ENCODE measurements at regions not wholly inside any gene's neighbourhood (a gene's known extent, or its start where the extent isn't known, plus 50 kb on each side); places are given as distances from the start of the nearest gene placed in this dataset.

DNA sequence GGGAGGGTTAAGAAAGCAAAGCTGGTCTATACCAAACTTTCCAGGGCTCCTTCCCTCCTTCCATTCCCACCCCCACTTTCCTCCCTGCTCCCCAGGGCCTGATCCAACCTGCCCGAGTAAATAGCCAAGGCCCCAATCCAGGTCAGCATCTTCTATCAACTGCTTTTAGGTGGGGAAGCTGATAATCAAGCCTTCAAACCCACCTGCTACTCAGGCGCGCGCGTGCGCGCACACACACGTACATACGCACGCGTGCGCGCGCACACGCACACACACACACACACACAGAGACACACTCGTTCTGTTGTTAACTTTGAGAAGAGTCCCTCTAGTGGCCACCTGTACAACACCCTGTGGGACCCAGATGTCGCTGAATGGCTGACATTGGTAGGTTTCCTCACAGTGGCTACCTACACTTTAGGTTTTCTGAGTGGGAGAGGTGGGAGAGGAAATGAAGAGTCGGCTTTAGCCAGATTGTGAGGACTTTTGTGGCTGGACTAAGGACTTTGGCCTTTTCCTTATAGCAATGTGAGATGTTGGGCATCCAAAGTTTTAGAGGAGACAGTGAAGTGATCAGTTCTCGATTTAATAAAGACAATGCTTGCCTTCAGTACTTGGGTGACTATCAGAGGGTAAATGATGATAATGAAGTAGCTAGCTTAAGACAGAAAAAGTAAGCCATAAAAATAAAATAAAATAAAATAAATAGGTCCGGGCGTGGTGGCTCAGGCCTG lies 179.9 kb upstream of the C2CD4B start:
- Histone ChIP-seq H3K4ac (ENCODE audit: low read length) (no peak overlapping the region), H3K9ac (ENCODE audit: low read depth, low read length, poor library complexity) (no peak overlapping the region), H3K27ac (replicated peaks; ENCODE audit: low read length) (no peak overlapping the region), H4K8ac (ENCODE audit: low read depth, low read length) (no peak overlapping the region), H3K4me3 (ENCODE audit: low read length in 2 of 2) (peak overlapping the region in 1 of 2 donors; percentile 13), H3K18ac (ENCODE audit: low read length) (no peak overlapping the region), H3K79me1 (ENCODE audit: low read depth, low read length) (no peaks in the 10 kb centered on the region), H2BK15ac (ENCODE audit: low read length) (no peak overlapping the region), H2BK12ac (ENCODE audit: low read length) (no peak overlapping the region), H2BK5ac (ENCODE audit: low read length) (no peak overlapping the region), H3K14ac (ENCODE audit: low read length) (no peak overlapping the region), H3K9me3 (replicated peaks in 1 of 2; ENCODE audit: control insufficient read depth in 2 of 2, insufficient read depth in 1 of 2, low read depth in 1 of 2, low read length in 2 of 2) (no peaks in the 10 kb centered on the region), H3K4me2 (ENCODE audit: insufficient read depth, low read length, poor library complexity, severe bottlenecking) (peak overlapping the region; percentile 46), H2AK5ac (ENCODE audit: low read depth, low read length) (no peak overlapping the region), H3K4me1 (ENCODE audit: control insufficient read depth in 2 of 2, insufficient read depth in 1 of 2, low read depth in 1 of 2, low read length in 2 of 2) (no peaks in the 10 kb centered on the region), H4K91ac (ENCODE audit: low read depth, low read length, poor library complexity) (no peak overlapping the region), H2BK120ac (ENCODE audit: low read depth, low read length) (no peak overlapping the region), H3K36me3 (replicated peaks in 1 of 2; ENCODE audit: control insufficient read depth in 2 of 2, insufficient read depth in 2 of 2, low read length in 2 of 2) (no peaks in the 10 kb centered on the region), H2AFZ (ENCODE audit: low read length) (peak overlapping the region; percentile 41), H3K23ac (ENCODE audit: low read depth, low read length, poor library complexity) (no peak overlapping the region), H3K27me3 (ENCODE audit: control insufficient read depth in 3 of 3, insufficient read depth in 3 of 3, low read depth in 1 of 3, low read length in 3 of 3) (peaks cover 0 to 7% (median 0%) of the 10 kb centered on the region in 3 experiments)
- no CpG with 5 or more reads among the region's 21 CpGs for WGBS, 2 donors (ENCODE audit: extremely low coverage in 2 of 2, insufficient read length in 2 of 2, insufficient replicate concordance in 1 of 2)
- DNase-seq (ENCODE audit: low spot score): peak; percentile 68

DNA sequence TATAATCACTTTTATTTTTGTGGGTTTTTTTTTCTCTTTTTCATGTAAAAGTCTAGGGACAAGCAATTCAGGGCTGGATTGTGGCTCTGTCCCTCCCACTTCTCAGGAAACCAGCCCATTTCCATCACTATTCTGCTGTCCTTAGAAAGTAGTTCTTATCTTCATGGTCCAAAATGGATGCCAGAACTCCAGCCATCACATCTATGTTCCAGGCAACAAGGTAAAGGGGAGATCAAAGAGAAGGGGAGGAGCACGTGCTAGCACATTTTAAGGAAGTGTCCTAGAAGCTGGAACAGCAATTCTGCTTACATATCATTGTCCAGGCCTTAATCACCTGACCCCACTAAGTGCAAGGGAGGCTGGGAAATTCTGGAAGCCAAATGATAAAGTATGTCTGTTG lies 181.1 kb upstream of the C2CD4B start:
- H2BK5ac ChIP-seq (ENCODE audit: low read length): no peak overlapping the region
- H3K9me3 ChIP-seq (replicated peaks in 1 of 2; ENCODE audit: control insufficient read depth in 2 of 2, insufficient read depth in 1 of 2, low read depth in 1 of 2, low read length in 2 of 2): no peaks in the 10 kb centered on the region
- no peaks in the 10 kb centered on the region for H3K36me3 ChIP-seq (replicated peaks in 1 of 2; ENCODE audit: control insufficient read depth in 2 of 2, insufficient read depth in 2 of 2, low read length in 2 of 2)
- no peak overlapping the region for H2BK120ac ChIP-seq (ENCODE audit: low read depth, low read length)
- no peak overlapping the region for H3K14ac ChIP-seq (ENCODE audit: low read length)
- DNase-seq (ENCODE audit: low spot score): no peak
- H2BK12ac ChIP-seq (ENCODE audit: low read length): no peak overlapping the region
- no peak overlapping the region for H3K4me3 ChIP-seq (ENCODE audit: low read length in 2 of 2)
- no peaks in the 10 kb centered on the region for H3K4me1 ChIP-seq (ENCODE audit: control insufficient read depth in 2 of 2, insufficient read depth in 1 of 2, low read depth in 1 of 2, low read length in 2 of 2)
- no peak overlapping the region for H4K91ac ChIP-seq (ENCODE audit: low read depth, low read length, poor library complexity)
- WGBS, 2 donors (ENCODE audit: extremely low coverage in 2 of 2, insufficient read length in 2 of 2, insufficient replicate concordance in 1 of 2): no CpG with 5 or more reads among the region's 1 CpG
- H2AK5ac ChIP-seq (ENCODE audit: low read depth, low read length): no peak overlapping the region
- H3K79me1 ChIP-seq (ENCODE audit: low read depth, low read length): no peaks in the 10 kb centered on the region
- no peak overlapping the region for H3K9ac ChIP-seq (ENCODE audit: low read depth, low read length, poor library complexity)
- no peak overlapping the region for H3K18ac ChIP-seq (ENCODE audit: low read length)
- H4K8ac ChIP-seq (ENCODE audit: low read depth, low read length): no peak overlapping the region
- H3K4me2 ChIP-seq (ENCODE audit: insufficient read depth, low read length, poor library complexity, severe bottlenecking): no peak overlapping the region
- peaks cover 0 to 7% (median 0%) of the 10 kb centered on the region in 3 experiments for H3K27me3 ChIP-seq (ENCODE audit: control insufficient read depth in 3 of 3, insufficient read depth in 3 of 3, low read depth in 1 of 3, low read length in 3 of 3)
- H2BK15ac ChIP-seq (ENCODE audit: low read length): no peak overlapping the region
- no peak overlapping the region for H3K23ac ChIP-seq (ENCODE audit: low read depth, low read length, poor library complexity)
- H3K4ac ChIP-seq (ENCODE audit: low read length): no peak overlapping the region
- H3K27ac ChIP-seq (replicated peaks; ENCODE audit: low read length): no peak overlapping the region
- H2AFZ ChIP-seq (ENCODE audit: low read length): no peak overlapping the region

DNA sequence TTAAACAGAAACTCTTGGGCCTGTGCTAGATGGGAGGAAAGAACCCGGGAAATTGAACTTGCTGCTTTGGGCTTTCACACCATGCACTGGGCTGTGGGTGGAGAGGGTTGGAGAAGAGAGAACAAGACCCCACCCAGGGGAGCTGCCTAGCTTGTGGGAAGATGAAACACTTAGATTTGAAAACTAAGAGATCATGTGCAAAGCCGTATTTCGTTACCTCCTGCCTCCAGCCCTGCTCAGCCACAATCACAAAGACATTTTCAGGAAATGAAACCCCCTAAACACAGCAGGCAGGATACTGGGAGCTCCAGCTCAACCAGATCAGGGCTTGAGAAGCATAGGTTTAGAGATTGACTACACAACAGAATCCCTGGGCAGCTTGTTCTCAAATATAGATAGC lies 183.0 kb upstream of the C2CD4B start:
- Histone ChIP-seq H2BK120ac (ENCODE audit: low read depth, low read length) (no peak overlapping the region), H3K27ac (replicated peaks; ENCODE audit: low read length) (no peak overlapping the region)
- DNase-seq (ENCODE audit: low spot score): no peak

DNA sequence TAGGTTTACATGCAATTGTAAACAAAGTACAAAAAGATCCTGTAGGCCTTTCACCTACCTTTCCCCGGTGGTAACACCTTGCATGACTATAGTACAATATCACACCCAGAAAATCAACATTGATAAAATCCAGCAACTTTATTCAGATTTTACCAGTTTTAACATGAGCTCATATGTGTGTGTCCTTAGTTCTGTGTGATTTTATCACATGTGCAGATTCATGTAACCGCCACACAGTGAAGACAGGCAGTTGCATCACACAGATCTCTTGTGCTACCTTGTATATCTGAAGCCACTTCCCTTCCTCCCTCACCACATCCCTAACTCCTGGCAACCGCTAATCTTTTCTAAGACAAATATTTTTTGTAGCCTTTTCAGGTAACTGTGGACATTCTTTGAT lies 183.5 kb upstream of the C2CD4B start:
- no peak for DNase-seq (ENCODE audit: low spot score)
- no CpG with 5 or more reads among the region's 3 CpGs for whole genome bisulfite sequencing, 2 donors (ENCODE audit: extremely low coverage in 2 of 2, insufficient read length in 2 of 2, insufficient replicate concordance in 1 of 2)
- no peak overlapping the region for H3K18ac ChIP-seq (ENCODE audit: low read length)
- H3K36me3 ChIP-seq (replicated peaks in 1 of 2; ENCODE audit: control insufficient read depth in 2 of 2, insufficient read depth in 2 of 2, low read length in 2 of 2): no peaks in the 10 kb centered on the region
- no peak overlapping the region for H2AK5ac ChIP-seq (ENCODE audit: low read depth, low read length)
- H3K4me3 ChIP-seq (ENCODE audit: low read length in 2 of 2): no peak overlapping the region
- no peak overlapping the region for H3K4ac ChIP-seq (ENCODE audit: low read length)
- H2AFZ ChIP-seq (ENCODE audit: low read length): no peak overlapping the region
- no peaks in the 10 kb centered on the region for H3K9me3 ChIP-seq (replicated peaks in 1 of 2; ENCODE audit: control insufficient read depth in 2 of 2, insufficient read depth in 1 of 2, low read depth in 1 of 2, low read length in 2 of 2)
- H2BK12ac ChIP-seq (ENCODE audit: low read length): no peak overlapping the region
- H3K9ac ChIP-seq (ENCODE audit: low read depth, low read length, poor library complexity): no peak overlapping the region
- H4K8ac ChIP-seq (ENCODE audit: low read depth, low read length): no peak overlapping the region
- no peak overlapping the region for H3K4me2 ChIP-seq (ENCODE audit: insufficient read depth, low read length, poor library complexity, severe bottlenecking)
- H3K23ac ChIP-seq (ENCODE audit: low read depth, low read length, poor library complexity): no peak overlapping the region
- H2BK15ac ChIP-seq (ENCODE audit: low read length): no peak overlapping the region
- H3K14ac ChIP-seq (ENCODE audit: low read length): no peak overlapping the region
- no peak overlapping the region for H2BK5ac ChIP-seq (ENCODE audit: low read length)
- no peak overlapping the region for H4K91ac ChIP-seq (ENCODE audit: low read depth, low read length, poor library complexity)
- no peak overlapping the region for H3K27ac ChIP-seq (replicated peaks; ENCODE audit: low read length)
- H3K79me1 ChIP-seq (ENCODE audit: low read depth, low read length): no peaks in the 10 kb centered on the region
- no peaks in the 10 kb centered on the region for H3K4me1 ChIP-seq (ENCODE audit: control insufficient read depth in 2 of 2, insufficient read depth in 1 of 2, low read depth in 1 of 2, low read length in 2 of 2)
- H2BK120ac ChIP-seq (ENCODE audit: low read depth, low read length): no peak overlapping the region
- no peaks in the 10 kb centered on the region for H3K27me3 ChIP-seq (ENCODE audit: control insufficient read depth in 3 of 3, insufficient read depth in 3 of 3, low read depth in 1 of 3, low read length in 3 of 3)

More for the DNA sequence above, 183.0 kb upstream of the C2CD4B start:
- no peaks in the 10 kb centered on the region for H3K79me1 ChIP-seq (ENCODE audit: low read depth, low read length)
- H3K9ac ChIP-seq (ENCODE audit: low read depth, low read length, poor library complexity): no peak overlapping the region
- no peak overlapping the region for H3K14ac ChIP-seq (ENCODE audit: low read length)
- no peak overlapping the region for H2AK5ac ChIP-seq (ENCODE audit: low read depth, low read length)
- H3K18ac ChIP-seq (ENCODE audit: low read length): no peak overlapping the region
- WGBS, 2 donors (ENCODE audit: extremely low coverage in 2 of 2, insufficient read length in 2 of 2, insufficient replicate concordance in 1 of 2): no CpG with 5 or more reads among the region's 3 CpGs
- no peak overlapping the region for H2BK12ac ChIP-seq (ENCODE audit: low read length)
- no peaks in the 10 kb centered on the region for H3K36me3 ChIP-seq (replicated peaks in 1 of 2; ENCODE audit: control insufficient read depth in 2 of 2, insufficient read depth in 2 of 2, low read length in 2 of 2)
- no peak overlapping the region for H2AFZ ChIP-seq (ENCODE audit: low read length)
- H2BK5ac ChIP-seq (ENCODE audit: low read length): no peak overlapping the region
- no peak overlapping the region for H4K8ac ChIP-seq (ENCODE audit: low read depth, low read length)
- H3K4ac ChIP-seq (ENCODE audit: low read length): no peak overlapping the region
- no peak overlapping the region for H4K91ac ChIP-seq (ENCODE audit: low read depth, low read length, poor library complexity)
- no peak overlapping the region for H2BK15ac ChIP-seq (ENCODE audit: low read length)
- no peaks in the 10 kb centered on the region for H3K4me1 ChIP-seq (ENCODE audit: control insufficient read depth in 2 of 2, insufficient read depth in 1 of 2, low read depth in 1 of 2, low read length in 2 of 2)
- H3K9me3 ChIP-seq (replicated peaks in 1 of 2; ENCODE audit: control insufficient read depth in 2 of 2, insufficient read depth in 1 of 2, low read depth in 1 of 2, low read length in 2 of 2): no peaks in the 10 kb centered on the region
- H3K4me2 ChIP-seq (ENCODE audit: insufficient read depth, low read length, poor library complexity, severe bottlenecking): no peak overlapping the region
- no peak overlapping the region for H3K23ac ChIP-seq (ENCODE audit: low read depth, low read length, poor library complexity)
- H3K4me3 ChIP-seq (ENCODE audit: low read length in 2 of 2): no peak overlapping the region
- H3K27me3 ChIP-seq (ENCODE audit: control insufficient read depth in 3 of 3, insufficient read depth in 3 of 3, low read depth in 1 of 3, low read length in 3 of 3): peaks cover 0 to 4% (median 0%) of the 10 kb centered on the region in 3 experiments
